GM12878 (cell line): ENCODE measurements at regions not wholly inside any gene's neighbourhood (a gene's known extent, or its start where the extent isn't known, plus 50 kb on each side); places are given as distances from the start of the nearest gene placed in this dataset.

Experiments used
- ATAC-seq: fragments of 200-7000 bp; cut with Tn5 transposase; 3 replicates; pipeline ENCODE4 v1.9.1; 2020; ENCODE audit warnings: mild to moderate bottlenecking, moderate library complexity
- BruUV-seq: library from RNA; stranded (reverse); fragments of 400-500 nt; replicated peaks from 2 replicates; lab custom pipeline; 2021; lab: Mats Ljungman, UMichigan
- CTCF ChIA-PET: fragments of 300-600 bp; sonication (Branson Sonifier 250); formaldehyde crosslinking; extraction: SDS; loops from one replicate; lab custom pipeline; 2021; ENCODE audit warnings: inconsistent platforms; lab: Yijun Ruan, JAX
- POLR2A ChIA-PET: fragments of 350-600 bp; formaldehyde crosslinking; extraction: SDS; loops from one replicate; lab custom pipeline; 2021; ENCODE audit warnings: inconsistent platforms; lab: Charles Lee
- RAD21 ChIA-PET: fragments of 300-600 bp; sonication (Branson Sonifier 250); formaldehyde crosslinking; loops from one replicate; lab custom pipeline; 2023; ENCODE audit warnings: antibody characterized with exemption; ENCODE audit not compliant: unreplicated experiment; lab: Charles Lee
- SMC1A ChIA-PET: fragments of 300-600 bp; sonication (Branson Sonifier 250); formaldehyde crosslinking; loops from one replicate; lab custom pipeline; 2023; ENCODE audit not compliant: unreplicated experiment, uncharacterized antibody; lab: Charles Lee
- DNase-seq: peaks from one replicate; pipeline ENCODE4 v3.0.0-alpha.2; 2011; ENCODE audit warnings: low read depth, low spot score
- FAIRE-seq: peaks from 3 replicates; lab custom pipeline; 2011; peaks lifted over from hg19 to GRCh38; lab: Jason Lieb, UNC
- H2AFZ ChIP-seq: 2 replicates; pipeline ENCODE4 v1.6.0; 2011; ENCODE audit warnings: low read depth, low read length, control low read depth; ENCODE audit not compliant: control insufficient read depth
- H3K27ac ChIP-seq: 2 replicates; pipeline ENCODE4 v1.5.1; 2011; ENCODE audit warnings: control low read depth; ENCODE audit not compliant: control insufficient read depth, insufficient read depth
- H3K27me3 ChIP-seq, 2 experiments: replicated peaks in 1 of 2; 2 replicates each; pipeline versions ENCODE4 v1.6.0 to v1.6.1; 2011; ENCODE audit warnings: low read length in 1 of 2; ENCODE audit not compliant: control insufficient read depth in 2 of 2, insufficient read depth in 2 of 2
- H3K36me3 ChIP-seq, 2 experiments: 2 replicates each; pipeline ENCODE4 v1.5.1; 2011; ENCODE audit warnings: low read length in 1 of 2; ENCODE audit not compliant: control insufficient read depth in 2 of 2, insufficient read depth in 2 of 2
- H3K4me1 ChIP-seq: 2 replicates; pipeline ENCODE4 v1.6.1; 2011; ENCODE audit warnings: mild to moderate bottlenecking, low read length, moderate library complexity, mixed read lengths; ENCODE audit not compliant: control insufficient read depth, insufficient read depth
- H3K4me2 ChIP-seq: 2 replicates; pipeline ENCODE4 v1.6.0; 2011; ENCODE audit warnings: control low read depth; ENCODE audit not compliant: control insufficient read depth, insufficient read depth
- H3K4me3 ChIP-seq: fragments of 200-600 bp; sonication (generic); 2 replicates; pipeline ENCODE4 v1.5.1; 2016
- H3K79me2 ChIP-seq: 2 replicates; pipeline ENCODE4 v1.6.0; 2011; ENCODE audit warnings: low read length; ENCODE audit not compliant: control insufficient read depth, insufficient read depth
- H3K9ac ChIP-seq: 2 replicates; pipeline ENCODE4 v1.8.0; 2011; ENCODE audit warnings: low read length, control low read depth, mixed read lengths; ENCODE audit not compliant: control insufficient read depth, insufficient read depth
- H3K9me3 ChIP-seq: replicated peaks from 3 replicates; pipeline ENCODE4 v1.5.1; 2011; ENCODE audit warnings: mild to moderate bottlenecking, low read length; ENCODE audit not compliant: control insufficient read depth, insufficient read depth
- H4K20me1 ChIP-seq: 2 replicates; pipeline ENCODE4 v1.6.0; 2011; ENCODE audit not compliant: control insufficient read depth, insufficient read depth
- ATF2 ChIP-seq: IDR thresholded peaks from 2 replicates; pipeline ENCODE4 v1.6.1; 2012; ENCODE audit warnings: low read length, inconsistent platforms
- BACH1 ChIP-seq: fragments of 450-650 bp; IDR thresholded peaks from 2 replicates; pipeline ENCODE4 v1.6.1; 2017; ENCODE audit warnings: mild to moderate bottlenecking, borderline replicate concordance
- CBFB ChIP-seq: IDR thresholded peaks from 2 replicates; pipeline ENCODE4 v1.6.1; 2016; ENCODE audit warnings: antibody characterized with exemption, low read depth
- CEBPB ChIP-seq, 2 experiments: fragments of 150-350 bp in 1 of 2; IDR thresholded peaks; 2 replicates each; pipeline ENCODE4 v1.6.1; 2012 to 2014; ENCODE audit warnings: low read depth in 2 of 2, low read length in 2 of 2, borderline replicate concordance in 1 of 2, inconsistent platforms in 1 of 2
- DPF2 ChIP-seq: fragments of 450-650 bp; IDR thresholded peaks from 2 replicates; pipeline ENCODE4 v1.6.1; 2017; ENCODE audit warnings: mild to moderate bottlenecking
- IKZF2 ChIP-seq, 2 experiments: fragments of 450-650 bp; IDR thresholded peaks; 2 replicates each; pipeline ENCODE4 v1.6.1; 2017; ENCODE audit warnings: mild to moderate bottlenecking in 2 of 2, moderate library complexity in 2 of 2
- JUNB ChIP-seq: IDR thresholded peaks from 2 replicates; pipeline ENCODE4 v1.6.1; 2016; ENCODE audit warnings: antibody characterized with exemption, mild to moderate bottlenecking
- RELA ChIP-seq: fragments of 450-650 bp; IDR thresholded peaks from 2 replicates; pipeline ENCODE4 v1.8.0; 2014; ENCODE audit warnings: borderline replicate concordance; ENCODE audit not compliant: partially characterized antibody
- SP1 ChIP-seq: IDR thresholded peaks from one replicate; pipeline ENCODE4 v1.6.1; 2011; ENCODE audit warnings: low read depth, low read length
- STAT1 ChIP-seq: fragments of 450-650 bp; conservative IDR thresholded peaks from 2 replicates; pipeline ENCODE4 v1.6.1; 2014; ENCODE audit warnings: antibody characterized with exemption, mild to moderate bottlenecking
- STAT3 ChIP-seq: IDR thresholded peaks from 2 replicates; pipeline ENCODE4 v1.6.1; 2011; ENCODE audit warnings: low read depth, low read length, improper control_type of control experiment
- ZBTB11 ChIP-seq: fragments of 450-650 bp; formaldehyde crosslinking; IDR thresholded peaks from 2 replicates; pipeline ENCODE4 v1.5.0; 2022; ENCODE audit warnings: mild to moderate bottlenecking, missing genetic modification characterization
- ZZZ3 ChIP-seq: IDR thresholded peaks from 2 replicates; pipeline ENCODE4 v1.6.1; 2011; ENCODE audit warnings: low read depth; ENCODE audit not compliant: control insufficient read depth, insufficient read length
- WGBS: methylation state at CpG from one replicate; pipeline ENCODE4 v1.1.6; 2016; ENCODE audit warnings: low lambda C conversion rate; ENCODE audit not compliant: insufficient replicate concordance, insufficient coverage; ENCODE audit errors: missing lambda C conversion rate; 5-methylcytosine and 5-hydroxymethylcytosine counted together
- in situ Hi-C: fragments of 300-500 bp; cut with MboI; formaldehyde crosslinking; loops from 9 replicates; pipeline ENCODE4 v1.14.3; 2018; ENCODE audit warnings: mixed read lengths
- intact Hi-C: fragments of 100-400 bp; cut with micrococcal nuclease; formaldehyde crosslinking; loops from one replicate; pipeline ENCODE4 v1.14.2; 2022; ENCODE audit not compliant: unreplicated experiment

GRCh38 chr7:124364283-124364682, 331.4 kb upstream of the TMEM229A start:
- RAD21 ChIA-PET: no interaction called here
- H3K27ac ChIP-seq: no peak overlapping the region
- in situ Hi-C loops (no loop called here), intact Hi-C loops (no loop called here)
- DNase-seq (no peak), FAIRE-seq (no peak)
- 0% methylated on average over 1 of the region's 1 CpG for WGBS
- H3K9me3 ChIP-seq: no peaks in the 10 kb centered on the region
- TF ChIP-seq CEBPB (IDR thresholded peaks at IDR 0.05; ENCODE audit: borderline replicate concordance in 1 of 2, low read depth in 2 of 2, low read length in 2 of 2): no peak
- no peak for TF ChIP-seq ATF2
- no peak for TF ChIP-seq RELA
- no peak for TF ChIP-seq JUNB
- TF ChIP-seq ZZZ3: no peak
- TF ChIP-seq CBFB: no peak
- TF ChIP-seq DPF2: no peak
- TF ChIP-seq STAT1: no peak
- TF ChIP-seq ZBTB11 (CRISPR knock-in tag): no peak
- no peak for TF ChIP-seq IKZF2 (IDR thresholded peaks at IDR 0.05)
- TF ChIP-seq SP1: no peak
- TF ChIP-seq STAT3: no peak
- TF ChIP-seq BACH1: no peak
- TF ChIP-seq, all 136 proteins: peak for 0
- Histone ChIP-seq H3K9ac (no peak overlapping the region), H3K27me3 (no peaks in the 10 kb centered on the region), H2AFZ (no peak overlapping the region), H3K36me3 (no peaks in the 10 kb centered on the region), H3K4me3 (no peak overlapping the region), H3K4me1 (no peaks in the 10 kb centered on the region), H4K20me1 (no peaks in the 10 kb centered on the region), H3K79me2 (no peaks in the 10 kb centered on the region), H3K4me2 (no peak overlapping the region)
- BruUV-seq: no TSS peak
- ChIA-PET SMC1A (no interaction called here), POLR2A (no interaction called here), CTCF (no interaction called here)
- no peak for ATAC-seq
